PC-9 (cell line): ENCODE measurements at regions not wholly inside any gene's neighbourhood (a gene's known extent, or its start where the extent isn't known, plus 50 kb on each side); places are given as distances from the start of the nearest gene placed in this dataset.

Experiments
- BruUV-seq: library from RNA; stranded (reverse); fragments of 400-500 nt; replicated peaks from 2 replicates; lab custom pipeline; 2021; lab: Mats Ljungman, UMichigan
- CTCF ChIA-PET: fragments of 300-600 bp; sonication (Branson Sonifier 250); formaldehyde crosslinking; loops from one replicate; lab custom pipeline; 2022; ENCODE audit warnings: antibody characterized with exemption; lab: Charles Lee
- POLR2A ChIA-PET: fragments of 300-600 bp; sonication (Branson Sonifier 250); formaldehyde crosslinking; loops from one replicate; lab custom pipeline; 2022; ENCODE audit warnings: antibody characterized with exemption; ENCODE audit not compliant: unreplicated experiment; lab: Charles Lee
- DNase-seq, 2 experiments: peaks; one replicate each; pipeline versions ENCODE4 v3.0.0 to v3.0.0-alpha.2; 2015 to 2022; ENCODE audit warnings: mixed read lengths in 1 of 2
- H2AFZ ChIP-seq: fragments of 200-600 bp; sonication (generic); 2 replicates; pipeline ENCODE4 v1.8.1; 2017; ENCODE audit warnings: antibody characterized with exemption
- H3F3A ChIP-seq: fragments of 200-600 bp; sonication (generic); 2 replicates; pipeline ENCODE4 v1.8.1; 2017; ENCODE audit warnings: antibody characterized with exemption, mild to moderate bottlenecking, low read depth; ENCODE audit not compliant: insufficient read depth
- H3K27ac ChIP-seq: fragments of 200-600 bp; sonication (generic); 2 replicates; pipeline ENCODE4 v1.6.1; 2016; ENCODE audit warnings: mixed run types
- H3K27me3 ChIP-seq: fragments of 200-600 bp; sonication (generic); 2 replicates; pipeline ENCODE4 v1.6.1; 2016; ENCODE audit warnings: low read depth, mixed run types; ENCODE audit not compliant: insufficient read depth
- H3K36me3 ChIP-seq: fragments of 200-600 bp; sonication (generic); 2 replicates; pipeline ENCODE4 v1.6.1; 2016; ENCODE audit warnings: low read depth, mixed run types
- H3K4me1 ChIP-seq: fragments of 200-600 bp; sonication (generic); replicated peaks from 2 replicates; pipeline ENCODE4 v1.6.1; 2016; ENCODE audit warnings: mixed run types; ENCODE audit not compliant: insufficient read depth
- H3K4me2 ChIP-seq: fragments of 200-600 bp; sonication (generic); 2 replicates; pipeline ENCODE4 v1.6.1; 2017; ENCODE audit warnings: mixed run types
- H3K4me3 ChIP-seq: fragments of 200-600 bp; sonication (generic); 2 replicates; pipeline ENCODE4 v1.6.1; 2016; ENCODE audit warnings: mixed run types
- H3K79me2 ChIP-seq: fragments of 200-600 bp; sonication (generic); 2 replicates; pipeline ENCODE4 v1.6.1; 2017; ENCODE audit warnings: low read depth, mixed run types
- H3K9me2 ChIP-seq: fragments of 200-600 bp; sonication (generic); 2 replicates; pipeline ENCODE4 v1.8.1; 2017; ENCODE audit warnings: mild to moderate bottlenecking; ENCODE audit not compliant: insufficient read depth
- H3K9me3 ChIP-seq: fragments of 200-600 bp; sonication (generic); 2 replicates; pipeline ENCODE4 v1.8.1; 2016; ENCODE audit warnings: low read depth; ENCODE audit not compliant: insufficient read depth
- H4K20me1 ChIP-seq: fragments of 200-600 bp; sonication (generic); 2 replicates; pipeline ENCODE4 v1.8.1; 2017; ENCODE audit not compliant: insufficient read depth
- CTCF ChIP-seq: fragments of 200-600 bp; sonication (generic); conservative IDR thresholded peaks from 2 replicates; pipeline ENCODE4 v1.6.1; 2017; ENCODE audit warnings: mixed run types, antibody characterized with exemption, mild to moderate bottlenecking, moderate library complexity
- EZH2 ChIP-seq: fragments of 200-600 bp; sonication (generic); IDR thresholded peaks from 2 replicates; pipeline ENCODE4 v1.8.0; 2017; ENCODE audit warnings: antibody characterized with exemption, low read depth
- intact Hi-C: fragments of 100-400 bp; cut with micrococcal nuclease; formaldehyde crosslinking; loops from one replicate; pipeline ENCODE4 v1.10.0; 2022; ENCODE audit not compliant: unreplicated experiment

GRCh38 chr10:105514106-105514505 is 873.0 kb downstream of the SORCS3 start:
- Histone ChIP-seq H3K9me2 (no peaks in the 10 kb centered on the region), H3K79me2 (no peaks in the 10 kb centered on the region), H3F3A (no peaks in the 10 kb centered on the region), H3K4me1 (no peaks in the 10 kb centered on the region), H3K27ac (no peak overlapping the region), H4K20me1 (no peaks in the 10 kb centered on the region), H2AFZ (no peak overlapping the region), H3K27me3 (no peaks in the 10 kb centered on the region), H3K36me3 (no peaks in the 10 kb centered on the region), H3K4me2 (no peak overlapping the region), H3K4me3 (no peak overlapping the region), H3K9me3 (no peaks in the 10 kb centered on the region)
- ChIA-PET CTCF (no interaction called here), POLR2A (no interaction called here)
- intact Hi-C loops, result no loop called here
- no peak for DNase-seq
- no peak for TF ChIP-seq CTCF
- TF ChIP-seq EZH2, result no peak
- BruUV-seq, result no TSS peak

GRCh38 chr10:105509517-105509916 is 868.4 kb downstream of the SORCS3 start:
- Histone ChIP-seq H3K9me2 (no peaks in the 10 kb centered on the region), H3K27me3 (no peaks in the 10 kb centered on the region), H3F3A (no peaks in the 10 kb centered on the region), H3K9me3 (no peaks in the 10 kb centered on the region), H3K27ac (no peak overlapping the region), H3K36me3 (no peaks in the 10 kb centered on the region), H3K4me1 (no peaks in the 10 kb centered on the region), H3K4me2 (no peak overlapping the region), H4K20me1 (no peaks in the 10 kb centered on the region), H3K79me2 (no peaks in the 10 kb centered on the region), H3K4me3 (no peak overlapping the region), H2AFZ (no peak overlapping the region)
- CTCF ChIA-PET, result no interaction called here
- POLR2A ChIA-PET, result no interaction called here
- no peak for DNase-seq
- intact Hi-C loops, result no loop called here
- TF ChIP-seq EZH2 (no peak), CTCF (no peak)
- BruUV-seq, result no TSS peak

GRCh38 chr10:105506262-105506661 is 865.2 kb downstream of the SORCS3 start:
- no peak overlapping the region for H2AFZ ChIP-seq
- no peak for DNase-seq
- no peaks in the 10 kb centered on the region for H3K36me3 ChIP-seq
- CTCF ChIA-PET, result no interaction called here
- POLR2A ChIA-PET, result no interaction called here
- H3F3A ChIP-seq, result no peaks in the 10 kb centered on the region
- H4K20me1 ChIP-seq, result no peaks in the 10 kb centered on the region
- H3K9me2 ChIP-seq, result no peaks in the 10 kb centered on the region
- no peaks in the 10 kb centered on the region for H3K9me3 ChIP-seq
- no peaks in the 10 kb centered on the region for H3K4me1 ChIP-seq
- no peaks in the 10 kb centered on the region for H3K79me2 ChIP-seq
- intact Hi-C loops, result no loop called here
- BruUV-seq, result no TSS peak
- no peaks in the 10 kb centered on the region for H3K27me3 ChIP-seq
- H3K4me3 ChIP-seq, result no peak overlapping the region
- TF ChIP-seq CTCF (no peak), EZH2 (no peak)
- H3K27ac ChIP-seq, result no peak overlapping the region
- no peak overlapping the region for H3K4me2 ChIP-seq
